LNCaP clone FGC (cell line): ENCODE measurements at regions not wholly inside any gene's neighbourhood (a gene's known extent, or its start where the extent isn't known, plus 50 kb on each side); places are given as distances from the start of the nearest gene placed in this dataset.
"Not testable (repeated sequence)": the region's sequence is repeated elsewhere in the genome, so short reads cannot be mapped to it uniquely, and the experiment has no call there.

Experiments used
- DNase-seq: peaks from one replicate; pipeline ENCODE4 v3.0.0-alpha.2; 2011; ENCODE audit warnings: low read depth
- H3K4me3 ChIP-seq: 2 replicates; pipeline ENCODE4 v1.5.1; 2011; ENCODE audit warnings: mild to moderate bottlenecking, low read depth, low read length, control low read depth
- TF ChIP-seq, protein P1 (sequence below): IDR thresholded peaks from 2 replicates; pipeline ENCODE4 v1.5.1; 2012; ENCODE audit warnings: mild to moderate bottlenecking; ENCODE audit not compliant: control insufficient read depth, insufficient read depth; ENCODE audit errors: extremely low read depth

DNA sequence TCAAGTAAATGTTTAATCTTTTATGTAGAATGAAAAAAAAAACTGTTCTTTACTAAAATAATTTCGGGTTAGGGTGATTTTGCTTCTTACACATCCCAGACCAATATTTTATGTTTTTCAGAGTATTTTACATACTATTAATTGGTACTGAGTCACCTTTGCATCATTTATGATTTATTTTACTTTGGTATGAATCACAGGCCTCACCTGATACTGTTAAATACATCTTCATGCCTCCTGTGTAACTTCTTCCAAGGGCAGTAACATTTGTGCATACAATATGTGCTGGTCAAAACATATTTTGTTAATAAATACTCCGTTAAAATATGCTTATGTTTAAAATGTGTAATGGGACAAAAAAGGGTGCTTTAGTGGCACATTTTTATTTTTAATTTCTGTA is 529.6 kb downstream of the ZNF674 start:
- TF ChIP-seq, protein P1, sequence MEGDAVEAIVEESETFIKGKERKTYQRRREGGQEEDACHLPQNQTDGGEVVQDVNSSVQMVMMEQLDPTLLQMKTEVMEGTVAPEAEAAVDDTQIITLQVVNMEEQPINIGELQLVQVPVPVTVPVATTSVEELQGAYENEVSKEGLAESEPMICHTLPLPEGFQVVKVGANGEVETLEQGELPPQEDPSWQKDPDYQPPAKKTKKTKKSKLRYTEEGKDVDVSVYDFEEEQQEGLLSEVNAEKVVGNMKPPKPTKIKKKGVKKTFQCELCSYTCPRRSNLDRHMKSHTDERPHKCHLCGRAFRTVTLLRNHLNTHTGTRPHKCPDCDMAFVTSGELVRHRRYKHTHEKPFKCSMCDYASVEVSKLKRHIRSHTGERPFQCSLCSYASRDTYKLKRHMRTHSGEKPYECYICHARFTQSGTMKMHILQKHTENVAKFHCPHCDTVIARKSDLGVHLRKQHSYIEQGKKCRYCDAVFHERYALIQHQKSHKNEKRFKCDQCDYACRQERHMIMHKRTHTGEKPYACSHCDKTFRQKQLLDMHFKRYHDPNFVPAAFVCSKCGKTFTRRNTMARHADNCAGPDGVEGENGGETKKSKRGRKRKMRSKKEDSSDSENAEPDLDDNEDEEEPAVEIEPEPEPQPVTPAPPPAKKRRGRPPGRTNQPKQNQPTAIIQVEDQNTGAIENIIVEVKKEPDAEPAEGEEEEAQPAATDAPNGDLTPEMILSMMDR, result no peak
- H3K4me3 ChIP-seq, result no peak overlapping the region
- no peak for DNase-seq

DNA sequence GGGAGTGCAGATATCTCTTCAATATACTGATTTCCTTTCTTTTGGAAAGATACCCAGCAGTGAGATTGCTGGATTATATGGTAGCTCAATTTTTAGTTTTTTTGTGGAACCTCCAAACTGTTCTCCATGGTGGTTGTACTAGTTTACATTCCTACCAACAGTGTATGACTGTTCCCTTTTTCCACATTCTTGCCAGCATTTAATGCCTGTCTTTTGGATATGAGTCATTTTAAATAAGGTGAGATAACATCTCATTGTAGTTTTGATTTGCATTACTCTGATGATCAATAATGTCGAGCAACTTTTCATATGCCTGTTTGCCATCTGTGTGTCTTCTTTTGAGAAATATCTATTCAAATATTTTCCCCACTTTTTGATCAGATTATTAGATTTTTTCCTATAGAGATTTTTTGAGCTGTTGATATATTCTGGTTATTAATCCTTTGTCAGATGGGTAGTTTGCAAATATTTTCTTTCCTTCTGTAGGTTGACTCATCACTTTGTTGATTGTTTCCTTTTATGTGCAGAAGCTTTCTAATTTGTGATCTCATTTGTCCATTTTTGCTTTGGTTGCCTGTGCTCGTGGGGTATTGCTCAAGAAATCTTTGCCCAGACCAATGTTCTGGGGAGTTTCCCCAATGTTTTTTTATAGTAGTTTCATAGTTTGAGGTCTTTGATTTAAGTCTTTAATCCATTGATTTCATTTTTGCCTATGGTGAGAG is 552.7 kb downstream of the ZNF674 start:
- TF ChIP-seq, protein P1, result no peak
- DNase-seq, result no peak
- no peak overlapping the region for H3K4me3 ChIP-seq

DNA sequence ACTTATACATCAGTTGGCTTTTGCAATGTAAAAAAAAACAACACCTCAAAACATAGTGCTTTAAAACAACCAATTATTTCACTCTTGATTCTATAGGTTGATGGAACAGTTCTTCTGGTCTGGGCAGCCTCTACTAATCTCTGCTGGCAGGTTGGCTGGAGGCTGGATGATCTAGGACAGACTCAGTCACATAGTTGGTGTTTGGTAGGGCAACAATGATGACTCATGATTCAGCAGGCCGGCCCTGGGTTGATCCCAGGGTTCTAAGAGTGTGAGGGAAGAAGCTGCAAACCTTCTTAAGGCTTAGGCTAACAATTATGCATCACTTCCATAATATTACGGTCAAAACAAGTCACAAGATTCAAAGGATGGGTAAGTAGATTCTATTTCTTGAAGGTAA is 558.2 kb downstream of the ZNF674 start:
- DNase-seq, result no peak
- TF ChIP-seq, protein P1, result no peak
- H3K4me3 ChIP-seq, result no peak overlapping the region

DNA sequence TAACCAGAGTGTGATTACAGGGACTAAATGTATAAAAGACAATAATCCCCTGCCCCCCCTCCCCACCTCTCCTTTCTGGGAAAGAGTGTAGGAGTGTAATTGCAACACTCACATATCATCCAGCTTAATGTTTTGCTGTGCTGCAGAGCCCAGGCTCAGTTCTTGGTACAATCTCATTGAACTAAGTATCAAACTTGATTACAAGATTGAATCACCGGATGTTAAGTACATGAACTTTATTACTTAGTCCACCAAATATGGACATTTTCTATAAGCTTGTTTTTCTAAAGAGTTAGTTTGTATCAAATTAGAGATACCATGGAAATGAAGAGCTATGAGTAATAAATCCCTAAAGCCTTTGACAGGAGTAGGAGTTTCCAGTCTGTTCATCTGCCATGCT is 559.1 kb downstream of the ZNF674 start:
- no peak overlapping the region for H3K4me3 ChIP-seq
- TF ChIP-seq, protein P1, result no peak
- DNase-seq, result no peak

DNA sequence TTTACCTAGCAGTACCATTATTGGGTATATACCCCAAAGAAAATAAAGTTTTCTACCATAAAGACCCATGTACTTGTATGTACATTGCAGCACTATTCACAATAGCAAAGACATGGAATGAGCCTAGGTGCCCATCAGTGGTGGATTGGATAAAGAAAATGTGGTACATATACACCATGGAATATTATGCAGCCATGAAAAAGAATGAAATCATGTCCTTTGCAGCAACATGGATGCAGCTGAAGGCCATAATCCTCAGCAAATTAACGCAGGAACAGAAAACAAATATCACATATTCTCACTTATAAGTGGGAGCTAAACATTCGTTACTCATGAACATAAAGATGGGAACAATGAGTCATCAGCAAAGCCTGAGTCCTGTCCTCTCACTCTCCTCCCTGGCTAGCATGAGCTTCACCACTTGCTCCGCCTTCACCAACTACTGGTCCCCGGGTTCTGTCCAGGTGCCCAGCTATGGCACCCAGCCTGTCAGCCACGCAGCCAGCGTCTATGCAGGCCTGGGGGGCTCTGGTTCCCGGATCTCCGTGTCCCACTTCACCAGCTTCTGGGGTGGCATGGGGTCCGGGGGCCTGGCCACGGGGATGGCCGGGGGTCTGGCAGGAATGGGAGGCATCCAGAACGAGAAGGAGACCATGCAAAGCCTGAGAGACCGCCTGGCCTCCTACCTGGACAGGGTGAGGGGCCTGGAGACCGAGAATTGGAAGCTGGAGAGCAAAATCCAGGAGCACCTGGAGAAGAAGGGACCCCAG is 562.1 kb downstream of the ZNF674 start:
- H3K4me3 ChIP-seq, DNase-seq: not testable (repeated sequence)

DNA sequence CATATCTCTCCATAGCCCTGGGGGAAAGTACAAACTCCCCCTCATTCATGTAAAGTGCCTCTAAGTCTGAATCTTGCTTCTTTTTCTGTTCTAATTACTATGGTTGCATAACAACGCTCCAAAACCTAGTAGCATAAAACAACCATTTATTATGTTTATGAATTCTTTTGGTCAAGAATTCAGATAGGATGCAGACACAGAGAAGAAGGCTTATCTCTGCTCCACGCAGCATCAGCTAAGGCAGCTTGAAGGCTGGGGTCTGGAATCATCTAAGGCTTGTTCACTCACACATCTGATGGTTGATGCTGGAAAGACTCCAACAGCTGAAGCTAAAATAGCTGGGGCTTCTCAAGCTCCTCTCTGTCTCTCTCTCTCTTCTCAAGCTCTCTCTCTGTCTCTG is 564.5 kb downstream of the ZNF674 start:
- TF ChIP-seq, protein P1, result no peak
- H3K4me3 ChIP-seq, result no peak overlapping the region
- DNase-seq, result no peak

DNA sequence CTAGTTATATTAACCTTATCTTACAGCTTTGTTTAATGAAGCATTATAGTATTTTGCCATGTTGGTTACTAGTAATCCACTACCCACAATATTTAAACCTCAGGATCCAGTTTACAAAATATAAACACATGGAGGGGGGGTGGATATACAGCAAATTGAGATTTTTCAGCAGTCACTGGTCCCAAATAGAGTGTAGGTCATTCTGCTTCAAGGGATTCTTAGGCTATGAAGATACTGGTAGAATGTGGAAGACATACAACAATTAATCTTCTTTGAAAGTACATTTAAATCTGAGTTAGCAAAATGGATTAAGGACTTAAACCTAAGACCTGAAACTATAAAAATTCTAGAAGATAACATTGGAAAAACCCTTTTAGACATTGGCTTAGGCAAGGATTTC is 569.6 kb downstream of the ZNF674 start:
- TF ChIP-seq, protein P1, result no peak
- DNase-seq, result no peak
- no peak overlapping the region for H3K4me3 ChIP-seq
